K562 (cell line): ENCODE measurements at regions not wholly inside any gene's neighbourhood (a gene's known extent, or its start where the extent isn't known, plus 50 kb on each side); places are given as distances from the start of the nearest gene placed in this dataset.

Experiments
- ATAC-seq: fragments of 200-7000 bp; cut with Tn5 transposase; 3 replicates; pipeline ENCODE4 v1.9.1; 2020; ENCODE audit warnings: moderate library complexity
- BruUV-seq: library from RNA; stranded (reverse); fragments of 400-500 nt; replicated peaks from 2 replicates; lab custom pipeline; 2021; lab: Mats Ljungman, UMichigan
- CTCF ChIA-PET: fragments of 300-600 bp; formaldehyde crosslinking; extraction: SDS; loops from one replicate; lab custom pipeline; 2021; ENCODE audit warnings: low intra/inter-chr PET ratio; lab: Yijun Ruan, JAX
- POLR2A ChIA-PET: fragments of 300-600, 350-650 bp; sonication (Branson Sonifier 250); formaldehyde crosslinking; extraction: SDS; loops from one replicate; lab custom pipeline; 2021; ENCODE audit warnings: antibody characterized with exemption, inconsistent platforms; lab: Yijun Ruan, JAX
- DNase-seq, 4 experiments: peaks; one replicate each; pipeline versions ENCODE4 v3.0.0 to v3.0.0-alpha.2; 2011 to 2018; ENCODE audit warnings: low spot score in 3 of 4, mixed read lengths in 3 of 4; ENCODE audit errors: extremely low read depth in 1 of 4
- FAIRE-seq: peaks from 2 replicates; lab custom pipeline; 2011; peaks lifted over from hg19 to GRCh38; lab: Jason Lieb, UNC
- H2AFZ ChIP-seq: 2 replicates; pipeline ENCODE4 v1.6.0; 2011; ENCODE audit warnings: low read depth, low read length, control low read depth, inconsistent platforms
- H3K27ac ChIP-seq: fragments of 200-600 bp; 3 replicates; pipeline ENCODE4 v1.8.0; 2011; ENCODE audit warnings: low read depth, mild to moderate bottlenecking, control low read depth, inconsistent platforms, low read length, moderate library complexity, mixed read lengths; ENCODE audit errors: extremely low read depth
- H3K27me3 ChIP-seq, 2 experiments: fragments of 300-600 bp in 1 of 2; 2 replicates in 1 of 2; 3 replicates in 1 of 2; pipeline versions ENCODE4 v1.6.0 to v1.8.0; 2011; ENCODE audit warnings: inconsistent platforms in 2 of 2, low read length in 2 of 2, mild to moderate bottlenecking in 1 of 2, mixed read lengths in 1 of 2, moderate library complexity in 1 of 2; ENCODE audit not compliant: control insufficient read depth in 2 of 2, insufficient read depth in 2 of 2
- H3K36me3 ChIP-seq: fragments of 300-600 bp; 3 replicates; pipeline ENCODE4 v1.8.0; 2011; ENCODE audit warnings: mild to moderate bottlenecking, low read length, inconsistent platforms; ENCODE audit not compliant: control insufficient read depth, insufficient read depth
- H3K4me1 ChIP-seq, 2 experiments: fragments of 200-600 bp in 1 of 2; replicated peaks in 1 of 2; 2 replicates in 1 of 2; 3 replicates in 1 of 2; pipeline versions ENCODE4 v1.5.1 to v1.8.0; 2011; ENCODE audit warnings: inconsistent platforms in 2 of 2, low read length in 2 of 2, mild to moderate bottlenecking in 1 of 2, mixed read lengths in 1 of 2, moderate library complexity in 1 of 2; ENCODE audit not compliant: control insufficient read depth in 2 of 2, insufficient read depth in 2 of 2
- H3K4me2 ChIP-seq: 2 replicates; pipeline ENCODE4 v1.6.1; 2011; ENCODE audit warnings: low read length, control low read depth, inconsistent platforms, mixed read lengths; ENCODE audit not compliant: insufficient read depth
- H3K4me3 ChIP-seq: fragments of 200-600 bp; sonication (generic), shearing (Covaris generic); 2 replicates; pipeline ENCODE4 v1.5.1; 2016; ENCODE audit warnings: control low read depth, inconsistent platforms
- H3K79me2 ChIP-seq: fragments of 200-600 bp; 3 replicates; pipeline ENCODE4 v1.8.0; 2011; ENCODE audit warnings: low read length, inconsistent platforms; ENCODE audit not compliant: control insufficient read depth, insufficient read depth
- H3K9ac ChIP-seq, 2 experiments: 2 replicates each; pipeline versions ENCODE4 v1.6.0 to v1.6.1; 2011; ENCODE audit warnings: low read depth in 2 of 2, low read length in 2 of 2, control low read depth in 1 of 2, inconsistent platforms in 1 of 2, mild to moderate bottlenecking in 1 of 2, mixed read lengths in 1 of 2; ENCODE audit not compliant: insufficient read depth in 1 of 2
- H3K9me1 ChIP-seq: one replicate; pipeline ENCODE4 v1.6.0; 2011; ENCODE audit warnings: inconsistent platforms, mild to moderate bottlenecking, low read length, moderate library complexity; ENCODE audit not compliant: control insufficient read depth, insufficient read depth
- H3K9me3 ChIP-seq: replicated peaks from 2 replicates; pipeline ENCODE4 v1.5.1; 2011; ENCODE audit warnings: low read depth, low read length, inconsistent platforms; ENCODE audit not compliant: control insufficient read depth, insufficient read depth
- H4K20me1 ChIP-seq: replicated peaks from 2 replicates; pipeline ENCODE4 v1.6.1; 2011; ENCODE audit warnings: low read length, inconsistent platforms, mixed read lengths; ENCODE audit not compliant: control insufficient read depth, insufficient read depth
- C11orf30 ChIP-seq: fragments of 450-650 bp; IDR thresholded peaks from 2 replicates; pipeline ENCODE4 v1.6.1; 2016; ENCODE audit warnings: low read depth, mild to moderate bottlenecking
- CHD4 ChIP-seq: fragments of 200-600 bp; sonication (generic); IDR thresholded peaks from 3 replicates; pipeline ENCODE4 v1.6.1; 2012; ENCODE audit warnings: low read depth, mild to moderate bottlenecking, mixed read lengths, low read length, inconsistent platforms; ENCODE audit not compliant: insufficient read depth, insufficient replicate concordance, poor library complexity, severe bottlenecking
- DPF2 ChIP-seq: fragments of 450-650 bp; IDR thresholded peaks from 2 replicates; pipeline ENCODE4 v1.6.1; 2016
- EP300 ChIP-seq: IDR thresholded peaks from 2 replicates; pipeline ENCODE4 v1.6.1; 2012; ENCODE audit warnings: low read length, improper control_type of control experiment
- HNRNPH1 ChIP-seq: fragments of 200-400 bp; formaldehyde crosslinking; optimal IDR thresholded peaks from 2 replicates; pipeline ENCODE3; 2017; ENCODE audit warnings: low read depth, mild to moderate bottlenecking, low read length, moderate library complexity
- JUN ChIP-seq, 2 experiments: sonication (generic) in 1 of 2; formaldehyde crosslinking in 1 of 2; IDR thresholded peaks; 2 replicates each; pipeline versions ENCODE4 v1.6.1 to v1.8.0; 2012 to 2022; ENCODE audit warnings: borderline replicate concordance in 2 of 2, mild to moderate bottlenecking in 2 of 2, improper control_type of control experiment in 1 of 2, low read depth in 1 of 2, low read length in 1 of 2, missing genetic modification reagents in 1 of 2
- MEF2A ChIP-seq: IDR thresholded peaks from 2 replicates; pipeline ENCODE4 v1.6.1; 2011; ENCODE audit warnings: low read depth, mild to moderate bottlenecking, low read length, moderate library complexity; ENCODE audit not compliant: control insufficient read depth
- MTA1 ChIP-seq: fragments of 450-650 bp; IDR thresholded peaks from 2 replicates; pipeline ENCODE4 v1.6.1; 2017; ENCODE audit warnings: borderline replicate concordance
- MTA2 ChIP-seq: fragments of 450-650 bp; IDR thresholded peaks from 2 replicates; pipeline ENCODE4 v1.6.1; 2016; ENCODE audit warnings: low read depth
- NFE2 ChIP-seq: IDR thresholded peaks from 2 replicates; pipeline ENCODE4 v1.6.1; 2014; ENCODE audit warnings: antibody characterized with exemption, low read depth
- SMARCA4 ChIP-seq: fragments of 450-650 bp; IDR thresholded peaks from 2 replicates; pipeline ENCODE4 v1.6.1; 2016
- TAF9B ChIP-seq: fragments of 450-650 bp; IDR thresholded peaks from 2 replicates; pipeline ENCODE4 v1.6.1; 2018; ENCODE audit warnings: mild to moderate bottlenecking; ENCODE audit not compliant: partially characterized antibody
- TEAD2 ChIP-seq: fragments of 450-650 bp; IDR thresholded peaks from 2 replicates; pipeline ENCODE4 v1.6.1; 2016; ENCODE audit warnings: missing genetic modification characterization, control low read depth, missing compliant biosample characterization
- WGBS: fragments of 100-300 bp; shearing (Covaris generic); methylation state at CpG from one replicate; pipeline ENCODE4 v1.1.6; 2016; ENCODE audit warnings: low coverage, mixed read lengths; ENCODE audit not compliant: insufficient coverage; ENCODE audit errors: missing lambda C conversion rate; 5-methylcytosine and 5-hydroxymethylcytosine counted together
- in situ Hi-C: fragments of 300-500 bp; cut with MboI; formaldehyde crosslinking; loops from 4 replicates; pipeline ENCODE4 v1.15.0; 2018; ENCODE audit warnings: inconsistent platforms, mixed read lengths
- intact Hi-C: fragments of 100-400 bp; cut with micrococcal nuclease; formaldehyde crosslinking; loops from 2 replicates; pipeline ENCODE4 v1.14.2; 2022
- TF ChIP-seq, protein P1 (sequence below): sonication (generic); formaldehyde crosslinking; IDR thresholded peaks from 2 replicates; pipeline ENCODE4 v1.8.0; 2023; ENCODE audit warnings: missing genetic modification reagents, mild to moderate bottlenecking, borderline replicate concordance
- TF ChIP-seq, protein P2 (sequence below): sonication (generic); formaldehyde crosslinking; IDR thresholded peaks from 2 replicates; pipeline ENCODE4 v1.8.0; 2022; ENCODE audit warnings: mild to moderate bottlenecking, missing genetic modification reagents

- TF ChIP-seq, protein P1, sequence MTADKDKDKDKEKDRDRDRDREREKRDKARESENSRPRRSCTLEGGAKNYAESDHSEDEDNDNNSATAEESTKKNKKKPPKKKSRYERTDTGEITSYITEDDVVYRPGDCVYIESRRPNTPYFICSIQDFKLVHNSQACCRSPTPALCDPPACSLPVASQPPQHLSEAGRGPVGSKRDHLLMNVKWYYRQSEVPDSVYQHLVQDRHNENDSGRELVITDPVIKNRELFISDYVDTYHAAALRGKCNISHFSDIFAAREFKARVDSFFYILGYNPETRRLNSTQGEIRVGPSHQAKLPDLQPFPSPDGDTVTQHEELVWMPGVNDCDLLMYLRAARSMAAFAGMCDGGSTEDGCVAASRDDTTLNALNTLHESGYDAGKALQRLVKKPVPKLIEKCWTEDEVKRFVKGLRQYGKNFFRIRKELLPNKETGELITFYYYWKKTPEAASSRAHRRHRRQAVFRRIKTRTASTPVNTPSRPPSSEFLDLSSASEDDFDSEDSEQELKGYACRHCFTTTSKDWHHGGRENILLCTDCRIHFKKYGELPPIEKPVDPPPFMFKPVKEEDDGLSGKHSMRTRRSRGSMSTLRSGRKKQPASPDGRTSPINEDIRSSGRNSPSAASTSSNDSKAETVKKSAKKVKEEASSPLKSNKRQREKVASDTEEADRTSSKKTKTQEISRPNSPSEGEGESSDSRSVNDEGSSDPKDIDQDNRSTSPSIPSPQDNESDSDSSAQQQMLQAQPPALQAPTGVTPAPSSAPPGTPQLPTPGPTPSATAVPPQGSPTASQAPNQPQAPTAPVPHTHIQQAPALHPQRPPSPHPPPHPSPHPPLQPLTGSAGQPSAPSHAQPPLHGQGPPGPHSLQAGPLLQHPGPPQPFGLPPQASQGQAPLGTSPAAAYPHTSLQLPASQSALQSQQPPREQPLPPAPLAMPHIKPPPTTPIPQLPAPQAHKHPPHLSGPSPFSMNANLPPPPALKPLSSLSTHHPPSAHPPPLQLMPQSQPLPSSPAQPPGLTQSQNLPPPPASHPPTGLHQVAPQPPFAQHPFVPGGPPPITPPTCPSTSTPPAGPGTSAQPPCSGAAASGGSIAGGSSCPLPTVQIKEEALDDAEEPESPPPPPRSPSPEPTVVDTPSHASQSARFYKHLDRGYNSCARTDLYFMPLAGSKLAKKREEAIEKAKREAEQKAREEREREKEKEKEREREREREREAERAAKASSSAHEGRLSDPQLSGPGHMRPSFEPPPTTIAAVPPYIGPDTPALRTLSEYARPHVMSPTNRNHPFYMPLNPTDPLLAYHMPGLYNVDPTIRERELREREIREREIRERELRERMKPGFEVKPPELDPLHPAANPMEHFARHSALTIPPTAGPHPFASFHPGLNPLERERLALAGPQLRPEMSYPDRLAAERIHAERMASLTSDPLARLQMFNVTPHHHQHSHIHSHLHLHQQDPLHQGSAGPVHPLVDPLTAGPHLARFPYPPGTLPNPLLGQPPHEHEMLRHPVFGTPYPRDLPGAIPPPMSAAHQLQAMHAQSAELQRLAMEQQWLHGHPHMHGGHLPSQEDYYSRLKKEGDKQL (CRISPR knock-in tag): no peak
- TF ChIP-seq CHD4 (no peak), HNRNPH1 (no peak), MTA2 (no peak), TEAD2 (tag) (no peak)
- TF ChIP-seq, all 486 proteins: peak for 0
Measured at GRCh38 chr1:147850737-147851136, 51.9 kb upstream of the GJA8 start (continued).

GRCh38 chr1:147851149-147851548 is 51.4 kb upstream of the GJA8 start:
- ChIA-PET CTCF (no interaction called here), POLR2A (no interaction called here)
- WGBS: 11% methylated on average over 2 of the region's 2 CpGs
- no peaks in the 10 kb centered on the region for H4K20me1 ChIP-seq
- BruUV-seq: no TSS peak
- intact Hi-C loops: loop anchor here (5.0 kb wide), 1 partner anchor 34 kb away; no protein-coding TSS in a partner anchor
- DNase-seq: peak; percentile 29 to 65 (median 38)
- no peaks in the 10 kb centered on the region for H3K36me3 ChIP-seq
- H3K9me3 ChIP-seq: no peaks in the 10 kb centered on the region
- in situ Hi-C loops: no loop called here
- H3K4me2 ChIP-seq: no peak overlapping the region
- peak overlapping the region; percentile 56; the same call in 1 of the 3 replicates for H3K27ac ChIP-seq
- peaks cover 0 to 14% of the 10 kb centered on the region in 2 experiments; a peak in 3 of 5 replicates for H3K4me1 ChIP-seq
- ATAC-seq: peak; percentile 86
- 0 out of 2 replicates have a peak overlapping the region, but pooled peaks have one; percentile 1 for H2AFZ ChIP-seq
- FAIRE-seq: peak; percentile 42
- no peaks in the 10 kb centered on the region for H3K9me1 ChIP-seq
- no peaks in the 10 kb centered on the region for H3K79me2 ChIP-seq
- H3K9ac ChIP-seq: no peak overlapping the region
- no peak overlapping the region for H3K4me3 ChIP-seq
- H3K27me3 ChIP-seq: no peaks in the 10 kb centered on the region
- peak; percentile 98 for TF ChIP-seq MEF2A
- peak; percentile 68 for TF ChIP-seq NFE2
- peak; percentile 25; the same call in 1 of the 2 replicates for TF ChIP-seq EP300
- TF ChIP-seq C11orf30: peak; percentile 52
- peak; percentile 70; the same call in 1 of the 2 replicates for TF ChIP-seq SMARCA4
- TF ChIP-seq, protein P2, sequence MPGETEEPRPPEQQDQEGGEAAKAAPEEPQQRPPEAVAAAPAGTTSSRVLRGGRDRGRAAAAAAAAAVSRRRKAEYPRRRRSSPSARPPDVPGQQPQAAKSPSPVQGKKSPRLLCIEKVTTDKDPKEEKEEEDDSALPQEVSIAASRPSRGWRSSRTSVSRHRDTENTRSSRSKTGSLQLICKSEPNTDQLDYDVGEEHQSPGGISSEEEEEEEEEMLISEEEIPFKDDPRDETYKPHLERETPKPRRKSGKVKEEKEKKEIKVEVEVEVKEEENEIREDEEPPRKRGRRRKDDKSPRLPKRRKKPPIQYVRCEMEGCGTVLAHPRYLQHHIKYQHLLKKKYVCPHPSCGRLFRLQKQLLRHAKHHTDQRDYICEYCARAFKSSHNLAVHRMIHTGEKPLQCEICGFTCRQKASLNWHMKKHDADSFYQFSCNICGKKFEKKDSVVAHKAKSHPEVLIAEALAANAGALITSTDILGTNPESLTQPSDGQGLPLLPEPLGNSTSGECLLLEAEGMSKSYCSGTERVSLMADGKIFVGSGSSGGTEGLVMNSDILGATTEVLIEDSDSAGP (CRISPR knock-in tag): no peak
- TF ChIP-seq MTA2: 0 out of 2 replicates have a peak, but pooled peaks have one; percentile 20
- TF ChIP-seq MTA1: no peak
- peak; percentile 18 for TF ChIP-seq TAF9B
- peak; percentile 56; the same call in 1 of the 2 replicates for TF ChIP-seq DPF2
- TF ChIP-seq JUN (IDR thresholded peaks at IDR 0.05; ENCODE audit: borderline replicate concordance, low read depth, low read length): peak; percentile 93
- no peak for TF ChIP-seq JUN (CRISPR knock-in tag; IDR thresholded peaks at IDR 0.05; ENCODE audit: borderline replicate concordance)
